Smooth muscle cell (in vitro differentiated cells): ENCODE measurements at regions not wholly inside any gene's neighbourhood (a gene's known extent, or its start where the extent isn't known, plus 50 kb on each side); places are given as distances from the start of the nearest gene placed in this dataset.
A peak's percentile ranks its signal among the peaks of the same experiment; 100 is the strongest.

Experiments used
- DNase-seq: peaks from one replicate; lab custom pipeline; 2025; ENCODE audit not compliant: unreplicated experiment; lab: John Stamatoyannopoulos, UW
- H2AFZ ChIP-seq: fragments of 200-600 bp; sonication (generic); 2 replicates; pipeline ENCODE4 v1.6.0; 2016; ENCODE audit warnings: antibody characterized with exemption, low read depth, mild to moderate bottlenecking
- H3F3A ChIP-seq: fragments of 200-600 bp; sonication (generic); 2 replicates; pipeline ENCODE4 v1.6.0; 2017; ENCODE audit warnings: antibody characterized with exemption, low read depth
- H3K27ac ChIP-seq: fragments of 200-600 bp; sonication (generic); 2 replicates; pipeline ENCODE4 v1.5.1; 2016; ENCODE audit warnings: low read depth, mild to moderate bottlenecking
- H3K27me3 ChIP-seq: fragments of 200-600 bp; sonication (generic); 2 replicates; pipeline ENCODE4 v1.6.1; 2016; ENCODE audit warnings: low read depth, mild to moderate bottlenecking
- H3K36me3 ChIP-seq: fragments of 200-600 bp; sonication (generic); 2 replicates; pipeline ENCODE4 v1.5.1; 2016; ENCODE audit warnings: low read depth
- H3K4me1 ChIP-seq: fragments of 200-600 bp; sonication (generic); 2 replicates; pipeline ENCODE4 v1.5.1; 2016; ENCODE audit warnings: low read depth
- H3K4me2 ChIP-seq: fragments of 200-600 bp; sonication (generic); 2 replicates; pipeline ENCODE4 v1.6.0; 2016; ENCODE audit warnings: mild to moderate bottlenecking
- H3K4me3 ChIP-seq: fragments of 200-600 bp; sonication (generic); 2 replicates; pipeline ENCODE4 v1.5.1; 2016; ENCODE audit warnings: mild to moderate bottlenecking
- H3K79me2 ChIP-seq: fragments of 200-600 bp; sonication (generic); 2 replicates; pipeline ENCODE4 v1.6.0; 2016; ENCODE audit warnings: low read depth, mild to moderate bottlenecking
- H3K9ac ChIP-seq: fragments of 200-600 bp; sonication (generic); 2 replicates; pipeline ENCODE4 v1.6.0; 2016; ENCODE audit warnings: low read depth
- H3K9me3 ChIP-seq: fragments of 200-600 bp; sonication (generic); replicated peaks from 2 replicates; pipeline ENCODE4 v1.5.1; 2016; ENCODE audit warnings: low read depth
- H4K20me1 ChIP-seq: fragments of 200-600 bp; sonication (generic); 2 replicates; pipeline ENCODE4 v1.6.0; 2016; ENCODE audit warnings: low read depth
- WGBS: methylation state at CpG from one replicate; pipeline ENCODE4 v1.1.7; 2016; ENCODE audit warnings: low lambda C conversion rate; 5-methylcytosine and 5-hydroxymethylcytosine counted together
- TF ChIP-seq, protein P1 (sequence below): fragments of 200-600 bp; sonication (generic); IDR thresholded peaks from 2 replicates; pipeline ENCODE4 v1.5.1; 2017; ENCODE audit warnings: borderline replicate concordance, mild to moderate bottlenecking, antibody characterized with exemption; ENCODE audit not compliant: insufficient read depth, poor library complexity, severe bottlenecking

DNA sequence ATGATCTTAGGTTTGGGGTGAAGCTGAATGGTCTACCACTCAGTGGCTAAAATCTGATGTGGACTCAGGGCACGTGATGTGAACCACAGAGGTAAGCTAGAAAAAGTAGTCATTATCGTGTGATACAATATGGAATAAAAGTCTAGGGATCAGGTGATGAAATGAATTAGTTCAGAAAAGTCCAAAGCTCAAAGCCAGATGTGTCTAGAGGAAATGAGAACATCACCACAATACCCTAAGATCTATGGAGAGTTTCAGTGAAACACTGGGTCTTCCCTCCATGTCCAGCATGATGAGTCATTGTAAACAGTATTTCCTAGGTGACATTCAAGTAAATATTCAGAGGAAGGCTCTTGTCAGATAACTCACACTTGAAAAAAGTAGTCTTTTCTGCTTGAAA is 1257.4 kb upstream of the ZEB2 start:
- Histone ChIP-seq H4K20me1 (no peaks in the 10 kb centered on the region), H3K9ac (no peak overlapping the region), H2AFZ (no peak overlapping the region), H3F3A (no peaks in the 10 kb centered on the region), H3K4me1 (no peaks in the 10 kb centered on the region), H3K4me3 (no peak overlapping the region), H3K27ac (no peak overlapping the region), H3K9me3 (no peaks in the 10 kb centered on the region), H3K27me3 (no peaks in the 10 kb centered on the region), H3K79me2 (no peaks in the 10 kb centered on the region), H3K36me3 (no peaks in the 10 kb centered on the region), H3K4me2 (no peak overlapping the region)
- 98% methylated on average over 2 of the region's 2 CpGs for WGBS
- DNase-seq = no peak
- TF ChIP-seq, protein P1, sequence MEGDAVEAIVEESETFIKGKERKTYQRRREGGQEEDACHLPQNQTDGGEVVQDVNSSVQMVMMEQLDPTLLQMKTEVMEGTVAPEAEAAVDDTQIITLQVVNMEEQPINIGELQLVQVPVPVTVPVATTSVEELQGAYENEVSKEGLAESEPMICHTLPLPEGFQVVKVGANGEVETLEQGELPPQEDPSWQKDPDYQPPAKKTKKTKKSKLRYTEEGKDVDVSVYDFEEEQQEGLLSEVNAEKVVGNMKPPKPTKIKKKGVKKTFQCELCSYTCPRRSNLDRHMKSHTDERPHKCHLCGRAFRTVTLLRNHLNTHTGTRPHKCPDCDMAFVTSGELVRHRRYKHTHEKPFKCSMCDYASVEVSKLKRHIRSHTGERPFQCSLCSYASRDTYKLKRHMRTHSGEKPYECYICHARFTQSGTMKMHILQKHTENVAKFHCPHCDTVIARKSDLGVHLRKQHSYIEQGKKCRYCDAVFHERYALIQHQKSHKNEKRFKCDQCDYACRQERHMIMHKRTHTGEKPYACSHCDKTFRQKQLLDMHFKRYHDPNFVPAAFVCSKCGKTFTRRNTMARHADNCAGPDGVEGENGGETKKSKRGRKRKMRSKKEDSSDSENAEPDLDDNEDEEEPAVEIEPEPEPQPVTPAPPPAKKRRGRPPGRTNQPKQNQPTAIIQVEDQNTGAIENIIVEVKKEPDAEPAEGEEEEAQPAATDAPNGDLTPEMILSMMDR = no peak

DNA sequence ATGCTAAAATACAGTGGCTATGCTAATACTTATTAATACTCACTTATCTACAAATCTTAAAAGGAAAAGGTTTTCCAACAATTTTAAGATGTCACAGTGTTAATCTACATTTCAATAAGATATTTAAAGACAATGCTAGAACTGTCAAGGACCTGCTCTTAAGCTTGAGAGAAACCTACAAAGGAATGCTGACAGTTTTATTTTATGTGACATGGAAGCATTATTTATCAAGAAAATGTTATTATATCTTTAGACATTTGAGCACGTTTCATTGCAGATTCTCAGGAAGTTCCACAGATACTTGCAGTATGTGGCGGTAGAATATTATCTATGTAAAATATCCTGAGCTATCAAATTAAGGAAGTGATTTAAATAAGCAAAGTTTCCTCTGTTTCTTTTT is 1255.7 kb upstream of the ZEB2 start:
- TF ChIP-seq, protein P1 = no peak
- H3K79me2 ChIP-seq = no peaks in the 10 kb centered on the region
- H3K27ac ChIP-seq = no peak overlapping the region
- H3K4me2 ChIP-seq = no peak overlapping the region
- H4K20me1 ChIP-seq = no peaks in the 10 kb centered on the region
- no peaks in the 10 kb centered on the region for H3K27me3 ChIP-seq
- WGBS = 55% methylated on average over 2 of the region's 2 CpGs
- no peaks in the 10 kb centered on the region for H3K4me1 ChIP-seq
- H3K9me3 ChIP-seq = no peaks in the 10 kb centered on the region
- no peaks in the 10 kb centered on the region for H3F3A ChIP-seq
- H2AFZ ChIP-seq = no peak overlapping the region
- H3K9ac ChIP-seq = no peak overlapping the region
- no peak overlapping the region for H3K4me3 ChIP-seq
- DNase-seq = no peak
- H3K36me3 ChIP-seq = no peaks in the 10 kb centered on the region

GRCh38 chr2:145771525-145771924 is 1251.6 kb upstream of the ZEB2 start:
- TF ChIP-seq, protein P1 = no peak
- no peaks in the 10 kb centered on the region for H3K36me3 ChIP-seq
- no peak overlapping the region for H3K4me3 ChIP-seq
- H4K20me1 ChIP-seq = no peaks in the 10 kb centered on the region
- H3K79me2 ChIP-seq = no peaks in the 10 kb centered on the region
- no peaks in the 10 kb centered on the region for H3K4me1 ChIP-seq
- H3K27ac ChIP-seq = no peak overlapping the region
- H3K9ac ChIP-seq = no peak overlapping the region
- no peak for DNase-seq
- no peaks in the 10 kb centered on the region for H3K9me3 ChIP-seq
- no peaks in the 10 kb centered on the region for H3F3A ChIP-seq
- H3K27me3 ChIP-seq = no peaks in the 10 kb centered on the region
- no peak overlapping the region for H3K4me2 ChIP-seq
- H2AFZ ChIP-seq = no peak overlapping the region

- Histone ChIP-seq H3K27ac (no peak overlapping the region), H3K4me1 (no peaks in the 10 kb centered on the region), H3K36me3 (no peaks in the 10 kb centered on the region), H3K27me3 (no peaks in the 10 kb centered on the region), H2AFZ (peak overlapping the region; percentile 51), H3K9me3 (no peaks in the 10 kb centered on the region), H3K4me3 (no peak overlapping the region), H3K9ac (no peak overlapping the region), H3K4me2 (no peak overlapping the region), H3K79me2 (no peaks in the 10 kb centered on the region), H4K20me1 (no peaks in the 10 kb centered on the region), H3F3A (no peaks in the 10 kb centered on the region)
- DNase-seq = no peak
- WGBS = 82% methylated on average over 5 of the region's 5 CpGs
- TF ChIP-seq, protein P1 = no peak
Observed at GRCh38 chr2:145769011-145769716, 1249.2 kb upstream of the ZEB2 start.
